Stimulated activated naive CD8-positive, alpha-beta T cell treated with anti-CD3 and anti-CD28 coated beads, Interleukin-15, Interleukin-2, amounts not matched to agents 100 U/mL and 50 U/mL, for 24 hours (primary cell): ENCODE measurements at regions not wholly inside any gene's neighbourhood (a gene's known extent, or its start where the extent isn't known, plus 50 kb on each side); places are given as distances from the start of the nearest gene placed in this dataset.
A peak's percentile ranks its signal among the peaks of the same experiment; 100 is the strongest.
"Not testable (repeated sequence)": the region's sequence is repeated elsewhere in the genome, so short reads cannot be mapped to it uniquely, and the experiment has no call there.

ENCODE experiments used
- ATAC-seq: fragments of 150-1000 bp; cut with Tn5 transposase; one replicate; pipeline ENCODE4 v1.10.0; 2021
- DNase-seq: peaks from one replicate; pipeline ENCODE4 v3.0.0; 2021

GRCh38 chr2:16816016-16816415 is 150.4 kb upstream of the CYRIA start:
- no peak for DNase-seq
- ATAC-seq = no peak

- DNase-seq = no peak
- no peak for ATAC-seq
These were observed 148.0 kb upstream of the CYRIA start for GRCh38 chr2:16813593-16813992.

GRCh38 chr2:16798472-16798871 is 132.8 kb upstream of the CYRIA start:
- no peak for ATAC-seq

GRCh38 chr2:16791496-16791895 is 125.9 kb upstream of the CYRIA start:
- ATAC-seq (no peak), DNase-seq (no peak)

More at GRCh38 chr2:16798472-16798871, 132.8 kb upstream of the CYRIA start:
- no peak for DNase-seq

- DNase-seq = no peak
- ATAC-seq = no peak
These were observed 119.5 kb upstream of the CYRIA start for GRCh38 chr2:16785149-16785548.

- DNase-seq (no peak), ATAC-seq (no peak)
These were observed 119.0 kb upstream of the CYRIA start for GRCh38 chr2:16784652-16785051.

- DNase-seq = no peak
- no peak for ATAC-seq
These were observed 111.7 kb upstream of the CYRIA start for GRCh38 chr2:16777123-16777870.

- DNase-seq (no peak), ATAC-seq (no peak)
These were observed 110.2 kb upstream of the CYRIA start for GRCh38 chr2:16775899-16776231.

- DNase-seq = no peak
- ATAC-seq = no peak
These were observed 109.6 kb upstream of the CYRIA start for GRCh38 chr2:16774980-16775898.

GRCh38 chr2:16774091-16774490 is 108.5 kb upstream of the CYRIA start:
- DNase-seq (no peak), ATAC-seq (no peak)

- no peak for ATAC-seq
These were observed 107.6 kb upstream of the CYRIA start for GRCh38 chr2:16773080-16773713.

GRCh38 chr2:16767789-16768476 is 102.3 kb upstream of the CYRIA start:
- no peak for DNase-seq
- ATAC-seq = no peak

More at GRCh38 chr2:16773080-16773713, 107.6 kb upstream of the CYRIA start:
- peak; percentile 9 for DNase-seq

- DNase-seq = no peak
- no peak for ATAC-seq
These were observed 99.7 kb upstream of the CYRIA start for GRCh38 chr2:16765356-16765755.

- no peak for ATAC-seq
- DNase-seq = no peak
These were observed 98.9 kb upstream of the CYRIA start for GRCh38 chr2:16764487-16764886.

- DNase-seq (no peak), ATAC-seq (no peak)
These were observed 97.9 kb upstream of the CYRIA start for GRCh38 chr2:16763493-16763899.

- ATAC-seq = no peak
- DNase-seq = no peak
These were observed 97.4 kb upstream of the CYRIA start for GRCh38 chr2:16763056-16763455.

- DNase-seq = no peak
- ATAC-seq = no peak
These were observed 94.8 kb upstream of the CYRIA start for GRCh38 chr2:16760426-16760825.

GRCh38 chr2:16756831-16757644 is 91.4 kb upstream of the CYRIA start:
- peak; percentile 87 for ATAC-seq
- peak; percentile 70 for DNase-seq

- ATAC-seq (no peak), DNase-seq (no peak)
These were observed 89.8 kb upstream of the CYRIA start for GRCh38 chr2:16755442-16755841.

GRCh38 chr2:16753025-16753424 is 87.4 kb upstream of the CYRIA start:
- DNase-seq, ATAC-seq: not testable (repeated sequence)

- not testable (repeated sequence) for DNase-seq, ATAC-seq
These were observed 85.2 kb upstream of the CYRIA start for GRCh38 chr2:16750925-16751214.
